ENCODE measurements at regions not wholly inside any gene's neighbourhood (a gene's known extent, or its start where the extent isn't known, plus 50 kb on each side); places are given as distances from the start of the nearest gene placed in this dataset.
A peak's percentile ranks its signal among the peaks of the same experiment; 100 is the strongest.

DNA sequence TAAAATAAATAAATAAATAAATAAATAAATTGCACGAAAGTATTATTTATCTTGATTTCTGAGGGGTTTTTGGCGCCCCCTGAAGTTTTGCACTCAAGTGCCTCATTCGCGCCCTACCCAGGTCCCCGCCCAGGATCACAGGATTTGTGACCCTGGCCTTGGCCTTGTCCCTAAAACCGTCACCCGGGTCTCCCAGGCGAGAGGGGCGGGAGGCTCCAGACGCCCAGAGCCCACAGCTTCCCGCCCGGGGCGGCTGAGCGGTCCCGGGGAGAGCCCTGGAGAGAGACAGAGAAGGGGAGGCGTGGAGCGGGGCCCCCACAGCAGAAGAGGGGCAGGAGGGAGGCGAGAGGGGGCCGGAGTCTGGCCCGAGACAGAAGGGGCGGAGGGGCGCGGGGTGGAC is 91.8 kb upstream of the CASZ1 start:
- H3K4me1 ChIP-seq (ENCODE audit: control insufficient read depth in 2 of 3, insufficient read depth in 2 of 3, low read depth in 1 of 3, low read length in 3 of 3) = peaks cover 0 to 5% (median 4%) of the 10 kb centered on the region in 3 donors
- no peaks in the 10 kb centered on the region for H3K36me3 ChIP-seq (ENCODE audit: control insufficient read depth in 2 of 3, insufficient read depth in 3 of 3, low read length in 3 of 3)
- H3K27ac ChIP-seq (ENCODE audit: low read depth in 2 of 2, low read length in 2 of 2) = no peak overlapping the region
- H3K9ac ChIP-seq (ENCODE audit: low read length in 3 of 3) = no peak overlapping the region
- intact Hi-C loops (cut with DNase I) = no loop called here
- no peaks in the 10 kb centered on the region for H3K9me3 ChIP-seq (ENCODE audit: control insufficient read depth in 2 of 3, insufficient read depth in 1 of 3, low read length in 3 of 3)
- peak in 4 of 5 donors; percentile 34 to 75 (median 50) for DNase-seq
- no peak for FAIRE-seq
- TF ChIP-seq, protein P1, sequence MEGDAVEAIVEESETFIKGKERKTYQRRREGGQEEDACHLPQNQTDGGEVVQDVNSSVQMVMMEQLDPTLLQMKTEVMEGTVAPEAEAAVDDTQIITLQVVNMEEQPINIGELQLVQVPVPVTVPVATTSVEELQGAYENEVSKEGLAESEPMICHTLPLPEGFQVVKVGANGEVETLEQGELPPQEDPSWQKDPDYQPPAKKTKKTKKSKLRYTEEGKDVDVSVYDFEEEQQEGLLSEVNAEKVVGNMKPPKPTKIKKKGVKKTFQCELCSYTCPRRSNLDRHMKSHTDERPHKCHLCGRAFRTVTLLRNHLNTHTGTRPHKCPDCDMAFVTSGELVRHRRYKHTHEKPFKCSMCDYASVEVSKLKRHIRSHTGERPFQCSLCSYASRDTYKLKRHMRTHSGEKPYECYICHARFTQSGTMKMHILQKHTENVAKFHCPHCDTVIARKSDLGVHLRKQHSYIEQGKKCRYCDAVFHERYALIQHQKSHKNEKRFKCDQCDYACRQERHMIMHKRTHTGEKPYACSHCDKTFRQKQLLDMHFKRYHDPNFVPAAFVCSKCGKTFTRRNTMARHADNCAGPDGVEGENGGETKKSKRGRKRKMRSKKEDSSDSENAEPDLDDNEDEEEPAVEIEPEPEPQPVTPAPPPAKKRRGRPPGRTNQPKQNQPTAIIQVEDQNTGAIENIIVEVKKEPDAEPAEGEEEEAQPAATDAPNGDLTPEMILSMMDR (IDR thresholded peaks at IDR 0.05; ENCODE audit: borderline replicate concordance, extremely low read depth, insufficient read depth) = no peak
- H3K27me3 ChIP-seq (ENCODE audit: control insufficient read depth, insufficient read depth, low read length) = no peaks in the 10 kb centered on the region
- no peak overlapping the region for H3K4me3 ChIP-seq (ENCODE audit: low read length in 3 of 3)

DNA sequence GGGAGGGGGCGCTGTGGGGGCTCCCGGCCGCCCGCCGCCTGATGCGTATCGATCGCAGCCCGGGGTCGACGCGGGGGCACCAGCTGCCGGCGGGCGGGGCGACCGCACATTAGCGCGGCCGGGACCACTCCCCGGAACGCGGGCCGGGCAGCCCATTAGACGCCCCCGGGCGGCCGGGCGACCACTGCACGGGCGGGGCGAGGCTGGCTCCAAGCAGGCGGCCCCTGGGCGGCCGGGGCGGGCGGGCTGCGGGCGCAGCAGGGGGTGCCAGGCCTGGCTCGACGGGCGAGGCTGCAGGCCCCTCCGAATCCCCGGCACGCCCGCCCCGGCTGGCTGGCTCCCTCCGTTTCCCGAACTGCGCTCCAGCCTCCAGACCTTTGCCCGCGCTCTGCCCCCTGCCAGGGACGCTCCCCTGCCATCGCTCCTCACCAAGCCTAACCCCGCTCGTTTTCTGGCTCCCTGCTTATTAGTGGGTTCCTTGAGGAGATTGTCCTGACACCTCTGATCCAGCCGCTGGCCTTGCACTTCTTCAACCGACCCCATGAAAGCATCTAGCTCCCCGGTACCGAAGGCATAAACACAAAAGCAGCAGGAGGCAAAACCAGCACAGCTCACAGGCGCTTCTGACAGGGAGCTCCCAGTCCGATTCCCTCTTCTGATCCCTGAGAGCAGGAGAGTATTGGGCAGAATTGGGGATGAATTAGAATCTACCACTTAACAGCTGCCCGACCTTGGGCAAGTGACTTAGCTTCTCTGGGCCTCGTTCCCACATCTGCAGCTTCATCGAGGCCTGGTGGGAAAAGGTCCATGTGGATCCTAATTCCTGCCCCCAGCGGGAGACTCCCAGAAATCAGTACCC is 92.6 kb upstream of the CASZ1 start:
- no peak overlapping the region for H3K9ac ChIP-seq (ENCODE audit: low read length in 3 of 3)
- no peaks in the 10 kb centered on the region for H3K36me3 ChIP-seq (ENCODE audit: control insufficient read depth in 2 of 3, insufficient read depth in 3 of 3, low read length in 3 of 3)
- TF ChIP-seq, protein P1 (IDR thresholded peaks at IDR 0.05; ENCODE audit: borderline replicate concordance, extremely low read depth, insufficient read depth) = no peak
- DNase-seq (peak in 3 of 5 donors; percentile 27 to 64 (median 62)), FAIRE-seq (no peak)
- no peaks in the 10 kb centered on the region for H3K9me3 ChIP-seq (ENCODE audit: control insufficient read depth in 2 of 3, insufficient read depth in 1 of 3, low read length in 3 of 3)
- intact Hi-C loops (cut with DNase I) = no loop called here
- no peak overlapping the region for H3K4me3 ChIP-seq (ENCODE audit: low read length in 3 of 3)
- no peaks in the 10 kb centered on the region for H3K27me3 ChIP-seq (ENCODE audit: control insufficient read depth, insufficient read depth, low read length)
- H3K27ac ChIP-seq (ENCODE audit: low read depth in 2 of 2, low read length in 2 of 2) = no peak overlapping the region
- peaks cover 0 to 5% (median 4%) of the 10 kb centered on the region in 3 donors for H3K4me1 ChIP-seq (ENCODE audit: control insufficient read depth in 2 of 3, insufficient read depth in 2 of 3, low read depth in 1 of 3, low read length in 3 of 3)

DNA sequence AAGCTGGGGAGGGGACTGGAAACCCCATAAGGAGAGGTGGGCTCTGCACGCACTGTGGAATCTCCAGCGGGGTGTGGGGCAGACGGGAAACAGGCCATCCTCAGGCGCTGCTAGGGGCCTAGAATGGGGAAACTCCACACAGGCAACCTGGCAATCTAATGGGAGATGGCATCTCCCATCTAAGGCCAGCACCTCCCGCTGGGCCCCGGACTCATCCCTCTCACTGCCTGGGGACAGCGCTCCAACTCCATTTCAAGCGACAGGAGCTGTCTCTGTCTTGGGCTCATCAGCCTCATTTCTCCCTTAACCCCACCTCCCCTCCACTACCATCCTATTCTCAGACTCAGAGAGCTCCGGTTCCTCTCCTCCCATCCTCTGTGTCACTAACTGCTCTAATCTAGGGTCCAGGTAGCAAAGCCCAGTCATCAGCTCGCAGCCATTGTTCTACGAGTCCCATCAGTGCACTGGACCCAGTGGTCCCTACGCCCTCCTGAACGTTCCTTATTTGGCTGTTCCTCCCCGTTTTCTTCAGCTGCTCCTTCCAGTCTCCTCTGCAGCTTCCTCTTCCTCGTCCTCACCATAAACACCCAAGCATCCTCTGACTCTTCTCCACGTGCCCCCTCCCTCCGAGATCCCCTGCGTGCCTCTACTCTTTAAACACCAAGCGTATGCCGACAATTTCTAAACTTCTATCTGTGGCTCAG is 93.4 kb upstream of the CASZ1 start:
- FAIRE-seq (no peak), DNase-seq (no peak)
- H3K27me3 ChIP-seq (ENCODE audit: control insufficient read depth, insufficient read depth, low read length) = no peaks in the 10 kb centered on the region
- no peak overlapping the region for H3K9ac ChIP-seq (ENCODE audit: low read length in 3 of 3)
- TF ChIP-seq, protein P1 (IDR thresholded peaks at IDR 0.05; ENCODE audit: borderline replicate concordance, extremely low read depth, insufficient read depth) = no peak
- no peaks in the 10 kb centered on the region for H3K9me3 ChIP-seq (ENCODE audit: control insufficient read depth in 2 of 3, insufficient read depth in 1 of 3, low read length in 3 of 3)
- no peak overlapping the region for H3K27ac ChIP-seq (ENCODE audit: low read depth in 2 of 2, low read length in 2 of 2)
- no peak overlapping the region for H3K4me3 ChIP-seq (ENCODE audit: low read length in 3 of 3)
- intact Hi-C loops (cut with DNase I) = no loop called here
- no peaks in the 10 kb centered on the region for H3K36me3 ChIP-seq (ENCODE audit: control insufficient read depth in 2 of 3, insufficient read depth in 3 of 3, low read length in 3 of 3)
- H3K4me1 ChIP-seq (ENCODE audit: control insufficient read depth in 2 of 3, insufficient read depth in 2 of 3, low read depth in 1 of 3, low read length in 3 of 3) = peaks cover 0 to 5% (median 4%) of the 10 kb centered on the region in 3 donors
